ENCODE measurements at regions not wholly inside any gene's neighbourhood (a gene's known extent, or its start where the extent isn't known, plus 50 kb on each side); places are given as distances from the start of the nearest gene placed in this dataset.
"Not testable (repeated sequence)": the region's sequence is repeated elsewhere in the genome, so short reads cannot be mapped to it uniquely, and the experiment has no call there.

DNA sequence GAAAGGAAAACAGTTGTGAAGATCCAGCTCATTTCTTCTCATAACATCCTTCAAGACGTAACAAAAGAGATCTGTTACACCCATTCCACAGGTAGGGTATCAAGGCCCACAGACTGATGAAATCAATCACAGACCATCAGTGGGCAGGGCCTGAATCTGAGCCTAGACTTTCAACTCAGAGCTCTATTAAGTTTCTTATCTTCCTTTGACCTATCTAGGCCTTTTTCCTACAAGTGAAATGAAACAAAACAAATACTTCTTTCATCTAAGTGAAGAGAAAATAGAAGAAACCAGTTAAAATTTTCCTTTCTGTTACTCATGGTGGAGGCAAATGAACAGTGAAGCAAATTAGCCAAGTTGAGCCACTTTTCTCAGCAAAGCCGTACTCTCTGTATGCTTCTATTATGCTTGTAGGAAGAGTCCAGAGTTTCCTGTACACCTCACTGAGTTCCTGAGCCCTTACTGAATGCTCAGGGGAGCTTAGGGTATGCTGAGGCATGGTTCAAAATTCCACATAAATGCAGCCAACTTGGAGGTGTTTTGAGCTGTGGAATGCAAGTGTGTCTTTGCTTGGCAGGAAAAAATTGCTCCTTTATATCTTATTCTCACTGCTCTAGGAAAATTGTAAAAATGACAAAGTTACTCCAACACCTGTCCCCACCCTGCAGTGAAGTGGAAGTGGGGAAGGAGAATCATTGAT is 91.9 kb downstream of the FEM1C start:
- Histone ChIP-seq H3K36me3 (no peaks in the 10 kb centered on the region), H3K27me3 (no peaks in the 10 kb centered on the region), H3K27ac (no peak overlapping the region), H3K4me1 (no peaks in the 10 kb centered on the region), H3K9me3 (no peaks in the 10 kb centered on the region), H3K4me3 (no peak overlapping the region)
- DNase-seq: no peak
- TF ChIP-seq, protein P1, sequence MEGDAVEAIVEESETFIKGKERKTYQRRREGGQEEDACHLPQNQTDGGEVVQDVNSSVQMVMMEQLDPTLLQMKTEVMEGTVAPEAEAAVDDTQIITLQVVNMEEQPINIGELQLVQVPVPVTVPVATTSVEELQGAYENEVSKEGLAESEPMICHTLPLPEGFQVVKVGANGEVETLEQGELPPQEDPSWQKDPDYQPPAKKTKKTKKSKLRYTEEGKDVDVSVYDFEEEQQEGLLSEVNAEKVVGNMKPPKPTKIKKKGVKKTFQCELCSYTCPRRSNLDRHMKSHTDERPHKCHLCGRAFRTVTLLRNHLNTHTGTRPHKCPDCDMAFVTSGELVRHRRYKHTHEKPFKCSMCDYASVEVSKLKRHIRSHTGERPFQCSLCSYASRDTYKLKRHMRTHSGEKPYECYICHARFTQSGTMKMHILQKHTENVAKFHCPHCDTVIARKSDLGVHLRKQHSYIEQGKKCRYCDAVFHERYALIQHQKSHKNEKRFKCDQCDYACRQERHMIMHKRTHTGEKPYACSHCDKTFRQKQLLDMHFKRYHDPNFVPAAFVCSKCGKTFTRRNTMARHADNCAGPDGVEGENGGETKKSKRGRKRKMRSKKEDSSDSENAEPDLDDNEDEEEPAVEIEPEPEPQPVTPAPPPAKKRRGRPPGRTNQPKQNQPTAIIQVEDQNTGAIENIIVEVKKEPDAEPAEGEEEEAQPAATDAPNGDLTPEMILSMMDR (IDR thresholded peaks at IDR 0.05): no peak
- no peak for TF ChIP-seq POLR2A (IDR thresholded peaks at IDR 0.05)
- intact Hi-C loops (cut with DNase I; ENCODE audit: low total_unique reads): no loop called here

DNA sequence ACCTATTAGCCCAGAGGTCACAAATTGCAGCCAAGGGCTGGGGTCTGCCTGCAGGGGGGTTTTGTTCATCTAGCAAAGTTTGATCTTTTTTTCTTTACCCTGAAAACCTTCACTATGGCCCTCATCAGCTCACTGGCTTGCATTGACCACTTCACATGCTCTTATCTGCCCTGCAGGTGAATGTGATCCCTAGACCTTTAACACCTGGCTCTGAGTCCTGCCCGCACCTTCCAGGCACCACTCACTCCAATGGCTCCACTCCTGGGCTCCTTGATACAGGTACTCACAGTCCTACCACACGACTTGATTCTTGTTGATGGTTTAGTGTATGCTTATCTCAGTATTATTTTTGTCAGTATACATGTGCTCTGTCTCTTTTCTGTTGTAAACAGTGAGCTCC is 92.5 kb downstream of the FEM1C start:
- Histone ChIP-seq H3K4me1 (no peaks in the 10 kb centered on the region), H3K9me3 (no peaks in the 10 kb centered on the region), H3K27me3 (no peaks in the 10 kb centered on the region), H3K4me3 (no peak overlapping the region), H3K27ac (no peak overlapping the region), H3K36me3 (no peaks in the 10 kb centered on the region)
- intact Hi-C loops (cut with DNase I; ENCODE audit: low total_unique reads): no loop called here
- no peak for DNase-seq
- TF ChIP-seq POLR2A (IDR thresholded peaks at IDR 0.05): no peak

DNA sequence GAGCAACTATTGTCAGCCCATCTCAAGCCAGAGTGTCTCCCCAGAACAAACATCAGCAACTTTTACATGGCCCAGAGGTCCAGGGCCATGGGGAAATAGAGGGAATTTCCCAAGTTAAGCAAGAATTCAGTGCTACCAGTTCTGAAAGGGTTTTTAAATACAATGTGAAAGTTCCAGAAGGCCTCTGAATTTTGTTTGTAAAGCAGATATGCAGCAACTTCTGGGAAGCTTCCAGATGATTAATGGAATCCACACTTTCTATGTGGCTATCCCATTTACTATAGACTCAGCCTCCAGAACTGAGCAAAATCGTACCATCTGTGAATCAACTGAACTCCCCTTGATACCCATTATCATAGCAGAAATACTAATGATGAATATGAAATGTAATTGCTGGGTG is 93.8 kb downstream of the FEM1C start:
- Histone ChIP-seq H3K9me3 (no peaks in the 10 kb centered on the region), H3K4me3 (no peak overlapping the region), H3K36me3 (no peaks in the 10 kb centered on the region), H3K27ac (peak overlapping the region in 1 of 2 donors; percentile 53), H3K4me1 (no peaks in the 10 kb centered on the region), H3K27me3 (no peaks in the 10 kb centered on the region)
- DNase-seq: no peak
- intact Hi-C loops (cut with DNase I; ENCODE audit: low total_unique reads): no loop called here
- TF ChIP-seq, protein P1 (IDR thresholded peaks at IDR 0.05): no peak
- no peak for TF ChIP-seq POLR2A (IDR thresholded peaks at IDR 0.05)

DNA sequence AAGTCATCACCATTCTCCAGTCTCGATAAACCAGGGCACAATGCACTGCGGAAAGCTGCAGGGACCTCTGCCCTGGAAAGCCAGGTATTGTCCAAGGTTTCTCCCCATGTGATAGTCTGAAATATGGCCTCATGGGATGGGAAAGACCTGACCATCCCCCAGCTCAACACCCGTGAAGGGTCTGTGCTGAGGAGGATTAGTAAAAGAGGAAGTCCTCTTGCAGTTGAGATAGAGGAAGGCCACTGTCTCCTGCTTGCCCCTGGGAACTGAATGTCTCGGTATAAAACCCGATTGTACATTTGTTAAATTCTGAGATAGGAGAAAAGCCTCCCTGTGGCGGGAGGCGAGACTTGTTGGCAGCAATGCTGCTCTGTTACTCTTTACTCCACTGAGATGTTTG is 95.9 kb downstream of the FEM1C start:
- H3K4me3 ChIP-seq; H3K9me3 ChIP-seq; H3K4me1 ChIP-seq; H3K27me3 ChIP-seq; H3K36me3 ChIP-seq; DNase-seq; H3K27ac ChIP-seq; intact Hi-C loops (cut with DNase I; ENCODE audit: low total_unique reads): not testable (repeated sequence)

DNA sequence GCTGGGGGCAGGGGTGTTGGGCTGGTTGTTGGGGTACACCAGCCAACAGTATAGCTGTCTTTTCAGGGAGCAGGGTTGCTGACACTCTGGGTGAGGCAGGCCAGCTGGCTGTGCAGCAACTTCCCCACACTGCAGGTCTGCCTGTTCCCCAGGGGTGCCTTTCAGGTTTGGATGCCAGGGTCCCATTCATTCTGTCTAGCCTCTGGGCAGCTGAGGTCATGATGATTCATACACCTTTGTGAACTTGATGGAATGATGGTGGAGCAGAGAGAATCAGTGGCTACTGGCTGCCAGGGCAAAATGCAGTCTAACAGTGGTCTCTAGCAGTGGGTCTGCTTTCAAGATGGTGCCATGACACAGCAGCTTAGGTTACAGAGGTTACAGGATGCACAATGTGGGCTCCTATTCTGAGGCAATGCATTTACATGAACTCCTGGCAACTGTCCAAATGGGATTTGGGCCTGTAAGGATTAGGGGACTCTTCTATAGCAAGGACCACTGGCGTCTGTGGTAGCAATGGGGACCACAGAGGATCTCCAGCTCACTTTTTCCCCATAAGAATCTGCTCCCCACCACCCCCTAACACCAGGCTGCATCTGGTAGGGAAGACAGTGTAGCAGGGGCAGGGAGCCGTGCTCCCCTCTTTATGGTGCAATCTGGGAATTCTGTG is 103.7 kb downstream of the FEM1C start:
- DNase-seq: no peak
- TF ChIP-seq, protein P1 (IDR thresholded peaks at IDR 0.05): no peak
- no peak for TF ChIP-seq POLR2A (IDR thresholded peaks at IDR 0.05)
- Histone ChIP-seq H3K4me3 (no peak overlapping the region), H3K27ac (no peak overlapping the region), H3K9me3 (peaks cover 0 to 7% of the 10 kb centered on the region in 2 donors), H3K4me1 (no peaks in the 10 kb centered on the region), H3K36me3 (no peaks in the 10 kb centered on the region), H3K27me3 (no peaks in the 10 kb centered on the region)
- intact Hi-C loops (cut with DNase I; ENCODE audit: low total_unique reads): no loop called here

DNA sequence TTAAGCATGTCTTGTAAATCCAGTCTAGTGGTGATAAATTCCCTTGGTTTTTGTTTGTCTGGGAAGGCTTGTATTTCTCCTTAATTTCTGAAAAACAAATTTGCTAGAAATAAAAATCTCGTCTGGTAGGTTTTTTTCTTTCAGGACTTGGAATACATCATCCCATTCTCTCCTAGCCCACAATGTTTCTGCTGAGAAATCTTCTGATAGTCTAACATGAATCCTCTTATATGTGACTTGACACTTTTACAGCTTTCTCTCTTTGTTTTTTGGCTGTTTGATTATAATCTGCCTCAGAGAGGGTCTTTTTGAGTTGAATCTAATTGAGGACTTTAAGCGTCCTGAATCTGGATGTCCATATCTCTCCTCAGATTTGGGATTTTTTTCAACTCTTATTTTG is 104.9 kb downstream of the FEM1C start:
- no peak for DNase-seq
- H3K27ac ChIP-seq: no peak overlapping the region
- H3K36me3 ChIP-seq: no peaks in the 10 kb centered on the region
- no peaks in the 10 kb centered on the region for H3K27me3 ChIP-seq
- no peaks in the 10 kb centered on the region for H3K4me1 ChIP-seq
- TF ChIP-seq POLR2A (IDR thresholded peaks at IDR 0.05): no peak
- TF ChIP-seq, protein P1 (IDR thresholded peaks at IDR 0.05): no peak
- intact Hi-C loops (cut with DNase I; ENCODE audit: low total_unique reads): no loop called here
- no peak overlapping the region for H3K4me3 ChIP-seq
- peaks cover 0 to 7% of the 10 kb centered on the region in 2 donors for H3K9me3 ChIP-seq
